Nephron progenitor cell (in vitro differentiated cells): ENCODE measurements at regions not wholly inside any gene's neighbourhood (a gene's known extent, or its start where the extent isn't known, plus 50 kb on each side); places are given as distances from the start of the nearest gene placed in this dataset.

Experiments used
- DNase-seq: peaks from one replicate; pipeline ENCODE4 v3.0.0; 2021
- H3K27ac Mint-ChIP-seq: 2 replicates; pipeline ENCODE4 v1.8.0; 2021; ENCODE audit warnings: mild to moderate bottlenecking, moderate library complexity, mixed read lengths
- H3K27me3 Mint-ChIP-seq: 2 replicates; pipeline ENCODE4 v1.8.0; 2021; ENCODE audit warnings: mild to moderate bottlenecking, low read depth, mixed read lengths; ENCODE audit not compliant: poor library complexity
- H3K36me3 Mint-ChIP-seq: 2 replicates; pipeline ENCODE4 v1.8.0; 2021; ENCODE audit warnings: low read depth, mixed read lengths
- H3K4me1 Mint-ChIP-seq: 2 replicates; pipeline ENCODE4 v1.8.0; 2021; ENCODE audit warnings: mixed read lengths
- H3K4me3 Mint-ChIP-seq: 2 replicates; pipeline ENCODE4 v1.8.0; 2021; ENCODE audit warnings: mild to moderate bottlenecking, moderate library complexity, mixed read lengths
- H3K9me3 Mint-ChIP-seq: 2 replicates; pipeline ENCODE4 v1.8.0; 2021; ENCODE audit warnings: mild to moderate bottlenecking, moderate library complexity, mixed read lengths
- TF ChIP-seq, protein P1 (sequence below): fragments of 200-600 bp; sonication (generic); IDR thresholded peaks from 2 replicates; pipeline ENCODE4 v1.5.0; 2021; ENCODE audit warnings: antibody characterized with exemption

DNA sequence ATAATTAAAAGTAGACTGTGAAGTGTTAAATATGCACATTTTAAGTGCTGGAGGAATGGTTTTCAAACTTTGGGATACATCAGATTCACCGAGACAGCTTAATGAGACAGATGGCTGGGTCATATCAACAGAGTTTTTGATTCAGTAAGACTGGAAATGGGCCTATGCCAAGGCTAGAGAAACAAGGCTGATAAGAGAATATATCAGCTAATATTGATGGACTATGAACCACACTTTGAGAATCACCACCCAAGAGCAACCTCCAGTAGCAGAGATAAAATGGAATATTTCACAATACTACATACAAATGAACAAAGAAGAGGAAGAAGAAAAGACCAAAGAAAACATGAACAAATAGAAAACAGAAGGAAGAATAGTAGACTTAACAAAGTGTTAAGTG lies 450.2 kb upstream of the KLHL29 start:
- H3K36me3 Mint-ChIP-seq, result no peaks in the 10 kb centered on the region
- no peaks in the 10 kb centered on the region for H3K4me1 Mint-ChIP-seq
- H3K4me3 Mint-ChIP-seq, result no peak overlapping the region
- no peak for DNase-seq
- TF ChIP-seq, protein P1, sequence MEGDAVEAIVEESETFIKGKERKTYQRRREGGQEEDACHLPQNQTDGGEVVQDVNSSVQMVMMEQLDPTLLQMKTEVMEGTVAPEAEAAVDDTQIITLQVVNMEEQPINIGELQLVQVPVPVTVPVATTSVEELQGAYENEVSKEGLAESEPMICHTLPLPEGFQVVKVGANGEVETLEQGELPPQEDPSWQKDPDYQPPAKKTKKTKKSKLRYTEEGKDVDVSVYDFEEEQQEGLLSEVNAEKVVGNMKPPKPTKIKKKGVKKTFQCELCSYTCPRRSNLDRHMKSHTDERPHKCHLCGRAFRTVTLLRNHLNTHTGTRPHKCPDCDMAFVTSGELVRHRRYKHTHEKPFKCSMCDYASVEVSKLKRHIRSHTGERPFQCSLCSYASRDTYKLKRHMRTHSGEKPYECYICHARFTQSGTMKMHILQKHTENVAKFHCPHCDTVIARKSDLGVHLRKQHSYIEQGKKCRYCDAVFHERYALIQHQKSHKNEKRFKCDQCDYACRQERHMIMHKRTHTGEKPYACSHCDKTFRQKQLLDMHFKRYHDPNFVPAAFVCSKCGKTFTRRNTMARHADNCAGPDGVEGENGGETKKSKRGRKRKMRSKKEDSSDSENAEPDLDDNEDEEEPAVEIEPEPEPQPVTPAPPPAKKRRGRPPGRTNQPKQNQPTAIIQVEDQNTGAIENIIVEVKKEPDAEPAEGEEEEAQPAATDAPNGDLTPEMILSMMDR, result no peak
- no peaks in the 10 kb centered on the region for H3K27me3 Mint-ChIP-seq
- no peak overlapping the region for H3K27ac Mint-ChIP-seq
- no peaks in the 10 kb centered on the region for H3K9me3 Mint-ChIP-seq

DNA sequence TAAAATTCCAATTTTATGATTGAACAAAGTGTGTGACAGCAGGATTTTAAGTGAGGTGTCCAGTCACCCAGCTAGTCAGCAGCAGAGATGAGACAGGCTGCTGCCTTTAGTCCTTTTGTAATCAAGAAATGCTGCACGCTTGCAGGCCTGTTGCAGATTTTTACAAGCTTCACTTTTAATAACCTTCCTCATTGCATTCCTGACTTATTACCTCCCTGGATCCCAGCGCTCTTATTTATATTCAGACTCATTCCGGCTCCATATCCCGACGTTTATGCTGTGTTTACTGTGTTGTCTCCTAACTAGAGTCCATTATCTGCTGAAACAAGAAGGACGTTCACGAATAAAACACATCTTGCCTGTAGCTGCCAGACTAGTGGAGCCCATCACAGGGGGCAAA lies 442.5 kb upstream of the KLHL29 start:
- Mint-ChIP-seq H3K36me3 (no peaks in the 10 kb centered on the region), H3K9me3 (no peaks in the 10 kb centered on the region), H3K4me3 (no peak overlapping the region), H3K27me3 (no peaks in the 10 kb centered on the region), H3K4me1 (no peaks in the 10 kb centered on the region), H3K27ac (no peak overlapping the region)
- TF ChIP-seq, protein P1, result no peak
- no peak for DNase-seq

DNA sequence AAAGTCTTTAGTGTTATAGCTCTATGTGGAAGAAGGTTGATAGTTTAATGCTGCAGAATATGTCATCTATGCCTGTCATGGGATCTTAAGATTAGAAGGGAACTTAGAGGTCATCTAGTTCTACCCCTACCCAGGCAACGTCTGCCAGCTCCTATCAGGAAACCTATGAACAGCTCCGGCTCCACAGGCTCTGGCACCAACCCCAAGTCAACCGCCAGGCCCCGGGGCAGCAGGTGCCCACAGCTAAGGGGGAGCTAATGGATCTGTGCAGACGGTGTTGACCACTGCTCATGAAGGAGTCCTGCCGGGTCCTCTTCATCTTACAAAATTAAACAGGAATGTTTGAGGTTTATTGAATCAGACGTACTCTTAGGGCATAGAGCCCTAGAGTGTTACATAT lies 440.8 kb upstream of the KLHL29 start:
- DNase-seq, result no peak
- H3K36me3 Mint-ChIP-seq, result no peaks in the 10 kb centered on the region
- H3K9me3 Mint-ChIP-seq, result no peaks in the 10 kb centered on the region
- H3K4me1 Mint-ChIP-seq, result no peaks in the 10 kb centered on the region
- TF ChIP-seq, protein P1, result no peak
- no peak overlapping the region for H3K27ac Mint-ChIP-seq
- no peaks in the 10 kb centered on the region for H3K27me3 Mint-ChIP-seq
- no peak overlapping the region for H3K4me3 Mint-ChIP-seq

GRCh38 chr2:22946553-22946952 lies 438.4 kb upstream of the KLHL29 start:
- no peak for DNase-seq
- TF ChIP-seq, protein P1, result no peak
- H3K4me3 Mint-ChIP-seq, result no peak overlapping the region
- H3K27me3 Mint-ChIP-seq, result no peaks in the 10 kb centered on the region
- H3K4me1 Mint-ChIP-seq, result no peaks in the 10 kb centered on the region
- H3K9me3 Mint-ChIP-seq, result no peaks in the 10 kb centered on the region
- no peaks in the 10 kb centered on the region for H3K36me3 Mint-ChIP-seq
- H3K27ac Mint-ChIP-seq, result no peak overlapping the region

GRCh38 chr2:22947741-22948140 lies 437.2 kb upstream of the KLHL29 start:
- TF ChIP-seq, protein P1, result no peak
- H3K4me1 Mint-ChIP-seq, result no peaks in the 10 kb centered on the region

DNA sequence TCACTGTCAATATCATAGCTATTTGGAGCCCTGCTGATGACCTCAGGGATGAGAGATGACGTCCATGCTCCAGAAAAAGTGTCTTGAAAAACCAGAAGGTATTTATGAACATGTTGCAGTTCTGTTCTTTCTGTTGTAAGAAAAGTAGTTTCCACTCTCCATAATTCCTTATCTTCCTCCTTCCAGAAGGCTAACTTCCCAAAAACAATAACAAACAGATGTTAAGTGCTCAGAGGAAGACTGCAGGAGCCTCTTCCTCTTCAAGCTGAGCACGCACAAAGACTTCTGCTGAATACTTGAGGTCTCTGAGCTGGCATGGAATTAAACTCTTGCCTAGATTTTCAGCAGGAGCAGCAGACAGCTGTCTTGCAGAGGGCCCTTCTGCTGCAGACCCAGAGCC lies 434.5 kb upstream of the KLHL29 start:
- DNase-seq, result no peak
- Mint-ChIP-seq H3K4me3 (no peak overlapping the region), H3K27ac (no peak overlapping the region), H3K36me3 (no peaks in the 10 kb centered on the region), H3K9me3 (no peaks in the 10 kb centered on the region), H3K4me1 (no peaks in the 10 kb centered on the region), H3K27me3 (peaks cover 5% of the 10 kb centered on the region)
- TF ChIP-seq, protein P1, result no peak

More at GRCh38 chr2:22947741-22948140, 437.2 kb upstream of the KLHL29 start:
- no peaks in the 10 kb centered on the region for H3K27me3 Mint-ChIP-seq
- no peaks in the 10 kb centered on the region for H3K36me3 Mint-ChIP-seq
- H3K27ac Mint-ChIP-seq, result peak overlapping the region; percentile 11
- DNase-seq, result no peak
- H3K9me3 Mint-ChIP-seq, result no peaks in the 10 kb centered on the region
- H3K4me3 Mint-ChIP-seq, result no peak overlapping the region
